GM19023 (cell line): ENCODE measurements at regions not wholly inside any gene's neighbourhood (a gene's known extent, or its start where the extent isn't known, plus 50 kb on each side); places are given as distances from the start of the nearest gene placed in this dataset.
"Not testable (repeated sequence)": the region's sequence is repeated elsewhere in the genome, so short reads cannot be mapped to it uniquely, and the experiment has no call there.

Source experiments
- ATAC-seq: cut with Tn5 transposase; IDR thresholded peaks from one replicate; pipeline ENCODE4 v1.9.1; 2021; ENCODE audit warnings: mild to moderate bottlenecking, moderate library complexity; ENCODE audit not compliant: unreplicated experiment

DNA sequence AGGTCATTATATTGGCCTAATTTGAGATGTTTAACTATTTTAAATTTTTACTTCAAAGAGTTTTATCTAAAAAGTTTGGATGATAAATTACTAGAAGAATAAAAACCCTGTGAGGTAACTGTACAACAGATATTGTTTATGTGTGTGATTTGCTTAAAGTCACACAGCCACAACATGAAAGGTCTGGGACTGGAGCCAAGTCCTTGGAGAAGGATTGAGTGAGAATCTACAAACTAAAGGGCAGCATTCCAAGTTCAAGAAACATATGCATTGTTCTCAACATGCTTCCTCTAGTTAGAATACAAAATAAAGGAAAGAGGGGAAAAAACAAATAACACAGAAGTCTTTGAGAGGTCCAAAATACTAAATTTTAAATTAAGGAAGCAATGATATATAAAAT is 131.5 kb upstream of the MON1B start:
- no peak for ATAC-seq

DNA sequence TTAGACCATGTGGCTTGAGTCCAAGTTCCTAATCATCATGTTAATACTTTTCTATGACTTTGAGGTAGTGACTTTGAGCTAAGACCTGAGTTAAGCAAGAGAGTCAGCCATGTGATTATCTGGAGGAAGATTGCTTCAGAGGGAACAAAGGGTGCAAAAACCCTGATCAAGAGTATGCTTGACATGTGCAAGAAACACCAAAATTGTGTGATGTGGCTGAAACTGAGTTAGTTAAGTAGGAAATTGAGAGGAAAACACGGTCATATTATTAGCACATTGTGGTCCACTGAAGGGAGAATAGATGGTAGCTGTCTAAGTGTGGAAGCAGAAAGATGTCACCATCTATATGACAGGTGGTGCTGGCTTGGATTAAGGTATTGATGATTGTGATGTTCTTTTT is 130.4 kb upstream of the MON1B start:
- no peak for ATAC-seq

DNA sequence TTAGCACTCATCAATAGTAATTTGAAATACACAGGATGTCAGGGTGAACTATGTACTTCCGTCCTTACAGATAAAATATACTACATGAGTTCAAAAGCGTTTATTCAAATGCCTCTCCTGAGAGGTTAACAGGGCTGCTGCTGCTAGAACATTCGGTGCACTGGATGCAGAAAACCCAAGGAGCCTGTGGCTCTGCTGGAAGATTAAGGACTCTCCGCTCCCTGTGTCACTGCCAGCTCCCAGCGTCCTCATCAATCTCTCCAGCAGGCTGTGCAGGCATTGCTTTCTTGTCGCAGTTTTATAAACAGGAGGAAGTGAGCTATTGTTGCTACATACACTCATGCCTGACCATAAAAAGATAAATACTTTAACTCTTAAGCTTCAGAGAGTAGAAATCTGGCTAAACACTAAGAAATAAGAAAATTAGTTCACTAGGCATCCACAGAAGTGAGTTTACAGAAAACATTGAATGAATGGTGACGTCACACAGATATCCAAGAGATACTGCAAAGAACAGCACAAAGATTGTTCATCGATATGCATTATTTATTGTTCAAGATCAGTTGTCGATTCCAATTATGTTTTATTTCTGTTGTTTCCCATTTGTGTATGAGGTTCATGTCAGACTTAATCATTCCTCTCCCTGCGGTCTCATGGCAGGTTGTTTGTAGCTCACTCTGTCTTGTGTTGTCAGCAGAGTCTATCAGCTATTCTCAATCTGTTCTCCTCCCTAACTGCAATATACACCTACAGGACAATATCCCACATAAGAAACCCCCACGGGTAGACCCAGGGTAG is 127.9 kb upstream of the MON1B start:
- ATAC-seq = no peak

DNA sequence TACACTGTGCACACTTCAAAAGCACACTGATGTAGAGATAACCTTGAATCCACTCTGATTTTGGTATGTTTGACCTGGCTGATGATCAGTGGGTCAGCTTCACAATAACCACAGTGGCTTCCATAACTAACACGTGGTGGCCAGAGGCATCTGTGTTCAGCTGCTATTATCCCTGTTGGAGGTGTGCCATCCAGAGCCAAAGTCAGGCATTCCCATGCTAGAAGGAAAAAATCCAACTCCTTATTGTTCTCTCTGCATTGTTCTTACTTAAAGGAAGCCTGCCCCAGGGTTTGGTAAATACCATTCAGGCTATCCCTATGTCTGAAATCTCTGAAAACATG is 127.3 kb upstream of the MON1B start:
- no peak for ATAC-seq

DNA sequence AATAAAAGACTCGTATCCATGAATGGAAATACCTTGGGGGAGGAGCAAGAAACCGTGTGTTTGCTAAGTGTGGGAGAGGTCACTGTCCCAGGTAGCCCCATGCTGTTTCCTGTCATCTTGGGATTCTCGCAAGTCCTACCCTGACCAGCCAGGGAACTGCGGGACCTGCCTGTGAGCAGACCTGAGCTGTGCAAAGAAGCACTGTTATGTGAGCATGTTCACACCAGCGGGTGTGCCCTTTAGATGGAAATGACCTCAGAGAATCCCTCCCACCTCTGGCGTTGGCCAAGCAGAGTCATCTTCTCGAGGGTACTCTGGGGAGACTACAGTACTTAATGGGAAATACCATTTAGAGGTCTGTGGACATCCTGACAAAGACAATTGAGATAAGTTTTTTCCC is 127.0 kb upstream of the MON1B start:
- ATAC-seq = no peak

DNA sequence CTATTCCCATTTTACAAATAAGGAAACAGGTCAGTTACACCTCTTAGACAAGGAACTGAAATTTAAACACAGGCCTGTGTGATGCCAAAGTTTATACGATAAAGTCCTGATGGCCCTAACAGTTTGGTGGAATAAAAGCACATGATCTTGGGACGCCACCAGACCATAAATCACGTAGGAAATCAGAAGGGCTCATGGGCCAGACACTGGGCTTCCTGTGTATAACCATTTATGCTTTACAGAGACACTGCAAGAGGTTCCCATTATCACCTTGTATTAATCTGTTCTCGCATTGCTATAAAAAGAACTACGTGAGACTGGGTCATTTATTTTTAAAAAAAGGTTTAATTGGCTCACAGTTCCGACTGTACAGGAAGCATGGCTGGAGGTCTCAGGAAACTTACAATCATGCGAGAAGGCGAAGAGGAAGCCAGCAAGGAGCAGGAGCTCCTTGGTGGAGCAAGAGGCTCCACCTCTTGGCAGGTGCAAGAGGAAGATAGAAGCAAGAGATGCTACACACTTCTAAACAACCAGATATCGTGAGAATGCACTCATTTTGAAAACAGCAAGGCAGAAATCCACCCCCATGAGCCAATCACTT is 124.0 kb upstream of the MON1B start:
- no peak for ATAC-seq

DNA sequence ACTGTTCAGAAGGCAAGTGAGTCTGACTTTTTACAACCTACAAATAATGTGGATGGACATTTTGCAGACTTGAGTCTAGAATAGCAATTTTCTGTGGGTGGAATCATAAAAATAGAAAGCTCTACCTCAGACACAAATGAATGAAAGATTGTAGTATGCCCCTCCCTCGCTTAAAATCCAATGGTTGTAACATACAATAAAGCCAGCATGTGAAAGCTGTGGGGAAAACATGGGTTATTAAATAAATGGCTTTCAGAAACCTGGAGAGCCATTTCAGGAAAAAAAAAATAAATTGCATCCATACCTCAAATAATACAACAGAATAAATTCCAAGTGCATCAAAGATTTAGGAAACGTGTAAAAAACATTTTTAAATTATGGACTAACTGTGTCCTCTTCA is 123.1 kb upstream of the MON1B start:
- no peak for ATAC-seq

DNA sequence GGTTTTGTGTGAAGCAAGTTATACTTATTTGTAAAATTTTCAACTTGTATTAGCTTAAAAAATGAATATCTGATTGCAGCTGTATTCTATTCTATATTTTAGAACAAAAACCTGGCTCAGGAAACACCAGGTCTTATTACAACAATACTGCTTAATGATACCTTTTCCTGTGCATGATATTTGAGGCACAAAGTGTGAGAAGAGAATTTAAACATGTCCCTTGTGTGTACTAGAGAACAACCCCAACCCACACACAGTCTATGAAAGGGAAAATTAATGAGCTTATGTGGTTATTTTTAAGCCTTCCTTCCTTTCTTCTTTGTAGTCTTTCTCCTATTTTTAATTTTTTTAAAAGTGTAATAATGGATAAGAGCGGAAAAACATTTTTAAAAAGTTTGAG is 122.6 kb upstream of the MON1B start:
- ATAC-seq = no peak

DNA sequence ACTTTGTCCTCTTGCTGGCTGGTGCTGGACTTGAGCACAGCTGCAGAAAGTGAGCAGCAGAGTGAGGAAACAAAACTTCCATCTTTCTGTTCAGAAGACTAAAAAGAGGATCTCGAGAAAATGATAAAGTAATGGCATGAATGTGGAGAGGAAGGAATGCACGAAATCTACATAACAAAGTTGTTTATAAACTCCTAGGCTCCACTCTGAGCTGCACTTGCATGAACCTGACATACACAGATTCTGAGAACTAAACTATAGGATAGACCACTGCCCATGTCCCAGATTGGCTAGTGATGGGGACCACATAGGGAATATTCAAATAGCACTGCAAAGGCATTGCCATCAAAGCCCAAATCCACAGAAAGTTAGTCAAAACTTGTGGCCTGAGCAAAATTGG is 121.1 kb upstream of the MON1B start:
- no peak for ATAC-seq

DNA sequence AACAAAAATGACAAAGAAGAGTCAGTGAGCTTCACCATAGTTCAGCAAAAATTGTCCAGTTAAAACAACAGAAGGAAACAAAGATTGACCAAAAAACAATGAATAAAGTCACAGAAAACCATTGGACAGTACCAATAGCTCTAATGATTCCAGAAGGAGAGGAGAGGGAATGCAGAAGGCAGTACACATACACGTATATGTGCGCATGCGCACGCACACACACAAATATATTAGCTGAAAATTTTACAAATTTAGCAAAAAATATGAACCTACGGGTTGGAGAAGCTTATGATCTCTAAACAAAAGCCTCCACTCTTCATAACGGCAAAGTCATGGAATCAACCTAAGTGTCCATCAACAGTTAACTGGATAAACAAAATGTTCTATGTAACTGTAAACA is 120.3 kb upstream of the MON1B start:
- ATAC-seq = no peak

DNA sequence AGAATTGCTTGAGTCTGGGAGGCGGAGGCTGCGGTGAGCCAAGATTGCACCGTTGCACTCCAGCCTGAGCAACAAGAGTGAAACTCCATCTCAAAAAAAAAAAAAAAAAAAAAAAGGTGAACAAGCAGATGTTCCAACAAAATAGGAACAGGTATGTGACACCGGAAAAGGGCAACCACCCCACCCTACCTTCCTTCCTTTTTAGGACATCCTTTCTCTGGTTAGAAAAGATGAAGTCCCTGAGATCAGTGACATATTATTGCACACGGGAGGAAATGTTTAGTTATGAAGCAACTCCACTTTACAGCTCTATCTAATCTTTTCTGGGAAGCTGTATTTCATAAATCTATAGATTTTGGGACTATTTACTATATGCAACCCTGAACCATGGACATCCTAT is 114.2 kb upstream of the MON1B start:
- ATAC-seq = no peak

DNA sequence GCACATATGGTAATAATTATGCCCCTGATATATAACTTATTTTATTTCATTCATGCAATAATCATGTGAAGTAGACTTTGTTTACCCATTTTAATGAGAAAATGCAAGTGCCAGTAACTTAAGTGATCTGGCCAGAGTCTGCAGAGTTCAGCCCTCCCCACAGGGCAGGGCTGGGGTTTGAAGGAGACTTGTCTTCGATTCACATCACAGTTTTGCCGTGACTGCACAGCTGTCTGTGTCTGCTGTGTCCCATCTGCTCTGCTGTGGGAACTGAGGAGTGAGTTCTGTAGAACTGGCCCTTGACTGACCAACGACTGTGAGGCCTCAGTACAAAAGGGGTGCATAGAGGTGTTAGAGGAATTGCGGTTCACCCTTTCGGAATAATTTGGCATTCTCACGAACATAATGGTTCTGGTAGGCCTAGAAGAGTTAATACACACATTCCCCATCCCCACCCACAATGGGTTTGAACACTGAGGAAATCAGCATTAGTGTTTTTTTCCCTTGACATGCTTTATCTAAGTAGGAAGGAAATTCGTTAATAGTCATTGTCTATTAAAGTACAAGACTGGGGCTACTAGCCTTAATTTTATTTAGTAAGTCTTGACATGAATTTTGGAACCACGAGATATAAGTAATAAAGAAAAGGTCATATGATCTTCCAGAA is 113.6 kb upstream of the MON1B start:
- ATAC-seq = no peak

DNA sequence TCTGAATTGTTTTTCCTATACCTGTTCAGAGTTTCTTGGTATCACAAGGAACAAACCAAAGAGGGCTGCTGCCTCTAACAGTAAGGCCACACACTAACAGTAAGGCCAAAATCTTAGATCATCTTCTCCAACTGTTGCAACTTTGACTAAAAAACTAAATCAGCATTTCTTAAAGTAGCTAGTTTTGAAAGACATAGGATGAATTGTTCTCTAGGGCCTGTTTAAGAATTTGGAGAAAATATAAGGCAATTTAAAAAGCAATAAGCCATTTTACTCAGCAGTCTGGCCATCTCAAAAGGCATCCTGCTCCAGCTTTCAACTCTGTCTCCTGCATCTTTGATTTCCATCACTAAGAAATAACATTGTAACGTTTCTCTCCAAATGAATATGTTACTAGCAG is 105.0 kb upstream of the MON1B start:
- ATAC-seq = no peak

DNA sequence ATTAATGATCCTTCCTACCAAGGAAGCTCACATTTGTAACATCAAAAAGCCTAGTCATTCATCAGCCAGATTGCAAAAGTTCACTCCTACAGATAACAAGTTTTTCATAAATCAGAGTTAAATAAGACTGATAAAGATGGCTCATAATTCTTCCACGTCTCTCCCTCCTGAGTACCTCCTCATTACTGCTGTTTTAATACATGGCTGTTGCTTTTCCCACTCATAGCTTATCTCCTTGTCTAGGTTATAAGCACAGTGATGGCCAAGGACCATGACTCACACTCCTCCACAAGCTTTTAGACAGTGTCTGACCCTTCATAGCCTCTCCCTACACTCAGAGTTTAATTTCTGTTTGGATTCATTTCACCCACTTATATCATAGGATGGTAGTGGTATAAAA is 100.9 kb upstream of the MON1B start:
- ATAC-seq = no peak

DNA sequence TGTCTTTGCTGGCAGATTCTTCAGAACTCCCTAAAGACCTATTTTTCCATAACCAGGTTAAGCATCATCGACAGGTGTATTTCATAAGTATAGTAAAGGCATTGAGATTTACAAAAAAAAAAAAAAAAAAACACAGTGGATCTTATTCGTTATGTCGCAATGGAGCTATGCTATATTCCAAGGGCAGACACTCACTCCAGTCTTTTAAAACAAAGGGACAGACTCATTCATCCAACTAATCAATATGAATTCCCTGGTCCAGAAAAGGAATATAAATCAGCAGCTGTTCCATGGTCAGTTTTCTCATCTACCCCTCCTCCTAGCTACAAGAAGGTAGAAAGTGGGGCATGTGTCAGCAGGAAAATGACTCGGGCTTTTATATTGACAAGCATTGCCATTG is 97.7 kb upstream of the MON1B start:
- ATAC-seq = no peak

DNA sequence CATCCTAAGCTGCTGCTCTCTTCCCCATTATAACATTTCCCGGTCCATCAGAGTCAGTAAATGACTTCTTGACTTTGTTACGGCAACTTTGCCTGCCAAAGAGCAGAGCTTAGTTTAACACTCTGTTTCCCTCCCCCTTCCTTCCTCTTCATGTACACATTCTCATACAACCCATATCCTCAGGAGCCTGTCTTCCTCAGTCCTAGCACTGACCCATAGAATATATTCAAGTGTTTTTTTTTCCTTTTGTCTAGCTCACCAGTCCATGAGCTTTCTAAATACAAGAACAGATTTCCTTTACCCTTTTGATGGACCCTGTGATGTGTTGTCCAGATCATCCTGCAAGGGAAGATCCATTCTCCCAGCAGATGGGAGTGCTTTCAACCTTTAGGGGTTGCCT is 97.0 kb upstream of the MON1B start:
- ATAC-seq = no peak

DNA sequence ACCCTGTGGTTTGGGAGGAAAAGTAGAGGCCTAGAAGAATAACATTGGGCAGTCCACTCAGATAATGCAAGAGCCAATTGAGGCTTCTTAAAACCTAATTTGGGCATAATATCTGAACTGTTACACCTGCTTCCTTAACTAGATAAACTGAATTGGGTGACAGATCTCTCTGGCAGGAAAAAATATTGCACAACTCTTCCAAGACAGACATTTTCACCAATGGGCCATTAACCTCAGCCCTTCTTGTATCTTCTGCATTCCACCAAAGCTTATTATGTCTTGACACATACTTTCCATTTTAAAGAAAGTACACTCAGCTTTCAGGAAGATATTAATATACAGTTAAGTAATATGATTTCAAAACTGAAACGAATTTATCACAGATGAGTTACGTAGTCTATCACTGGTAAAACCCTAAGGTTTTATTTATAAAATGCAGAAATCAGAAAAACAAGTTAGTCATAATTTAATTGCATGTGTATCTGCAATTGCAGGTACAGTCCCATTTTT is 79.9 kb upstream of the MON1B start:
- no peak for ATAC-seq

DNA sequence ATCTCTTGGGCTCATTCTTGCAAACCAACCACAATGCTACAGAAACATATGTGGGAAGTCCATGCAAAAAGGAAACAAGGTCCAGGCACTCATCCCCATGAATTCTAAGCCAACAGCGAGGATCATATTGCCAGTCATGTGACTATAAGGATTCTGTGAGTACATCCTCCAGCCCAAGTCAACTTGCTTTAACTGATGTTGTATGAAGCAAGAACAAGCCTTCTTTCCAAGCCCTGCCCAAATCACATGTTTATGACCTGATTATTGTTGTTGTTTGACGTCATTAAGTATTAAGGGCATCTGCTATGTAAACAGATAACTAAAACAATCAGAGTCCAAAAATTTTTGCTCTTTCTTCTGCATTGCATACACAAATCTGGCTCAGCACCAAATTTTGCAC is 78.2 kb upstream of the MON1B start:
- ATAC-seq = no peak

DNA sequence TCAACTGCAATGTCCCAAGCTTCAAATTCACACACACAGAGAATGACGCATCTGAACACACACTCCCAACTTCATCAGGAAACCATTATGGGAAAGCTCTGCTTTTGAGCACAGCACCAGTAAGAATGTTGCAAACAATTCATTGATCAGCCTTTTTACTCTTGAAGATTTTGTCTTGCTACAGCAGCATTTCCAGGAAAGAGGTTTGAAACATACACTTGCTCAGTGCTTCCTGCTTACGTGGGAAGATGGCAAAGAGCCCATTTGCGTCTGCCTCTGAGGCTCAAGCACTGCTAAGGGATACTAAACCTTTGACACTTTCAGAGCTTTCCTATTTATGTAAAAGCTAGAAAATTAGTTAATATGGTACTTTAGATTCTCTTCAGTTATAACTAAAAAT is 77.2 kb upstream of the MON1B start:
- no peak for ATAC-seq

DNA sequence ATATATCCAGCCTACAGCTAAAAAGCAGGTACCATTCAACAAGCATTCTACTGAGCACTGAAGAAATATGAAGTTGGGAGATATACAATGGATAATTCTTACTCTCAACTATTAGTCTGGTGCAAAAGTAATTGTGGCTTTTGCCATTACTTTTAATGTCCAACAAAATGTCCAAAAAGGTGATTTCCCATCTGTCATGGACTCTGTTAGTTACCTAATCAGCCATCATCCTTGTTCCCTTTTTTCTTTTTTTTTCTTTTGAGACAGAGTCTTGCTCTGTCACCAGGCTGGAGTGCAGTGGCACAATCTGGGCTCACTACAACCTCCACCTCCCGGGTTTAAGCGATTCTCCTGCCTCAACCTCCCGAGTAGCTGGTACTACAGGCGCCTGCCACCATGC is 76.6 kb upstream of the MON1B start:
- ATAC-seq = not testable (repeated sequence)

DNA sequence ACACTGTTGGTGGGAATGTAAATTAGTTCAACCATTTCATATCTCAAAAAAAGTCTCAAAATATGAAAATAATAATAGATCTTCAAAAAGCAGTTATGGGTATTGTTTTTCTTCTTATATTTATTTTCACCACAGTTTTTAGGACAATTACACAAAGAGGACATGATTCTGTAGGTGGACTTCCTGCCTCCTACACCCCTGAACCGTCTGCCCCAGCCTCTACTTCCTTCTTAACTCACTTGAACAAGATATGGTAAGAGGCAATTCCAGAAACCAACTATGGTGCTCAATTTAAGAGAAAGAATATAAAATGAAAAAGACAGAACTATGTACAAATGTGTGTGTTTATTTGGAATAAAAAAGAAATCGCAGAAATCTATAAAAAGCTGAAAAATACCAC is 74.1 kb upstream of the MON1B start:
- ATAC-seq = no peak

DNA sequence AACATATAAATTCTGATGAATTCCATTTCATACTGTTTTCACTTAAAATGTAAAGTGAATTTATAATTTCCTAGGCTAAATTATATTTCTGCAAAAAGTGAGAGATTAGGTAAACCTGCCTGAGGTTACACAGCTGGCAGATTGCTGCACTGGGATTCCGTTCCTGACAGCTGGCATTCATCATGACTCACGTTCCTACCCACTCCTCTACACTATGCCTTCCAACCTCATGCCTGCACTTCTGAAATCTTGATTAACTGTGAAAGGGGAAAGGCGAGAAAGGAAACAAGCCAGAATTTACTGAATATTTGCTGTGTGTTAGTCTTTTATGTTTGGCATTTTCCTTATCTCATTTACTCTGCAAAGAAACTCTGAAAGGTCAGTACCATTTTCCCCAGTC is 73.3 kb upstream of the MON1B start:
- ATAC-seq = no peak
